ENCODE measurements at regions not wholly inside any gene's neighbourhood (a gene's known extent, or its start where the extent isn't known, plus 50 kb on each side); places are given as distances from the start of the nearest gene placed in this dataset.

GRCh38 chr7:17523813-17524739, 225.6 kb downstream of the AHR start:
- no peak for DNase-seq

- DNase-seq, result no peak
Measured at GRCh38 chr7:17524746-17525145, 226.3 kb downstream of the AHR start.

- DNase-seq, result no peak
Measured at GRCh38 chr7:17526621-17527020, 228.2 kb downstream of the AHR start.

- no peak for DNase-seq
Measured at GRCh38 chr7:17528636-17529035, 230.2 kb downstream of the AHR start.

- DNase-seq, result no peak
Measured at GRCh38 chr7:17530244-17530643, 231.8 kb downstream of the AHR start.

- no peak for DNase-seq
Measured at GRCh38 chr7:17530741-17531421, 232.4 kb downstream of the AHR start.

- peak; percentile 47 for DNase-seq
Measured at GRCh38 chr7:17532861-17533404, 234.5 kb downstream of the AHR start.

GRCh38 chr7:17534348-17534747, 235.9 kb downstream of the AHR start:
- DNase-seq, result no peak

GRCh38 chr7:17535776-17536175, 237.3 kb downstream of the AHR start:
- no peak for DNase-seq

- DNase-seq, result no peak
Measured at GRCh38 chr7:17544401-17544800, 245.9 kb downstream of the AHR start.

GRCh38 chr7:17545348-17545747, 246.9 kb downstream of the AHR start:
- no peak for DNase-seq

- DNase-seq, result no peak
Measured at GRCh38 chr7:17546189-17546588, 247.7 kb downstream of the AHR start.

GRCh38 chr7:17546592-17546991, 248.1 kb downstream of the AHR start:
- DNase-seq, result no peak

GRCh38 chr7:17548014-17548653, 249.7 kb downstream of the AHR start:
- DNase-seq, result no peak

- no peak for DNase-seq
Measured at GRCh38 chr7:17549406-17549805, 251.0 kb downstream of the AHR start.

- DNase-seq, result no peak
Measured at GRCh38 chr7:17552373-17552772, 253.9 kb downstream of the AHR start.

- DNase-seq, result no peak
Measured at GRCh38 chr7:17552952-17553351, 254.5 kb downstream of the AHR start.

- DNase-seq, result no peak
Measured at GRCh38 chr7:17554341-17555015, 256.0 kb downstream of the AHR start.

- no peak for DNase-seq
Measured at GRCh38 chr7:17556247-17556956, 257.9 kb downstream of the AHR start.

GRCh38 chr7:17557251-17557671, 258.8 kb downstream of the AHR start:
- DNase-seq, result no peak

GRCh38 chr7:17558135-17558534, 259.7 kb downstream of the AHR start:
- DNase-seq, result no peak
